K562 (cell line): ENCODE measurements at regions not wholly inside any gene's neighbourhood (a gene's known extent, or its start where the extent isn't known, plus 50 kb on each side); places are given as distances from the start of the nearest gene placed in this dataset.

ENCODE experiments used
- ATAC-seq: fragments of 200-7000 bp; cut with Tn5 transposase; 3 replicates; pipeline ENCODE4 v1.9.1; 2020; ENCODE audit warnings: moderate library complexity
- BruUV-seq: library from RNA; stranded (reverse); fragments of 400-500 nt; replicated peaks from 2 replicates; lab custom pipeline; 2021; lab: Mats Ljungman, UMichigan
- CTCF ChIA-PET: fragments of 300-600 bp; formaldehyde crosslinking; extraction: SDS; loops from one replicate; lab custom pipeline; 2021; ENCODE audit warnings: low intra/inter-chr PET ratio; lab: Yijun Ruan, JAX
- POLR2A ChIA-PET: fragments of 300-600, 350-650 bp; sonication (Branson Sonifier 250); formaldehyde crosslinking; extraction: SDS; loops from one replicate; lab custom pipeline; 2021; ENCODE audit warnings: antibody characterized with exemption, inconsistent platforms; lab: Yijun Ruan, JAX
- DNase-seq, 4 experiments: peaks; one replicate each; pipeline versions ENCODE4 v3.0.0 to v3.0.0-alpha.2; 2011 to 2018; ENCODE audit warnings: low spot score in 3 of 4, mixed read lengths in 3 of 4; ENCODE audit errors: extremely low read depth in 1 of 4
- FAIRE-seq: peaks from 2 replicates; lab custom pipeline; 2011; peaks lifted over from hg19 to GRCh38; lab: Jason Lieb, UNC
- H2AFZ ChIP-seq: 2 replicates; pipeline ENCODE4 v1.6.0; 2011; ENCODE audit warnings: low read depth, low read length, control low read depth, inconsistent platforms
- H3K27ac ChIP-seq: fragments of 200-600 bp; 3 replicates; pipeline ENCODE4 v1.8.0; 2011; ENCODE audit warnings: low read depth, mild to moderate bottlenecking, control low read depth, inconsistent platforms, low read length, moderate library complexity, mixed read lengths; ENCODE audit errors: extremely low read depth
- H3K27me3 ChIP-seq, 2 experiments: fragments of 300-600 bp in 1 of 2; 2 replicates in 1 of 2; 3 replicates in 1 of 2; pipeline versions ENCODE4 v1.6.0 to v1.8.0; 2011; ENCODE audit warnings: inconsistent platforms in 2 of 2, low read length in 2 of 2, mild to moderate bottlenecking in 1 of 2, mixed read lengths in 1 of 2, moderate library complexity in 1 of 2; ENCODE audit not compliant: control insufficient read depth in 2 of 2, insufficient read depth in 2 of 2
- H3K36me3 ChIP-seq: fragments of 300-600 bp; 3 replicates; pipeline ENCODE4 v1.8.0; 2011; ENCODE audit warnings: mild to moderate bottlenecking, low read length, inconsistent platforms; ENCODE audit not compliant: control insufficient read depth, insufficient read depth
- H3K4me1 ChIP-seq, 2 experiments: fragments of 200-600 bp in 1 of 2; replicated peaks in 1 of 2; 2 replicates in 1 of 2; 3 replicates in 1 of 2; pipeline versions ENCODE4 v1.5.1 to v1.8.0; 2011; ENCODE audit warnings: inconsistent platforms in 2 of 2, low read length in 2 of 2, mild to moderate bottlenecking in 1 of 2, mixed read lengths in 1 of 2, moderate library complexity in 1 of 2; ENCODE audit not compliant: control insufficient read depth in 2 of 2, insufficient read depth in 2 of 2
- H3K4me2 ChIP-seq: 2 replicates; pipeline ENCODE4 v1.6.1; 2011; ENCODE audit warnings: low read length, control low read depth, inconsistent platforms, mixed read lengths; ENCODE audit not compliant: insufficient read depth
- H3K4me3 ChIP-seq: fragments of 200-600 bp; sonication (generic), shearing (Covaris generic); 2 replicates; pipeline ENCODE4 v1.5.1; 2016; ENCODE audit warnings: control low read depth, inconsistent platforms
- H3K79me2 ChIP-seq: fragments of 200-600 bp; 3 replicates; pipeline ENCODE4 v1.8.0; 2011; ENCODE audit warnings: low read length, inconsistent platforms; ENCODE audit not compliant: control insufficient read depth, insufficient read depth
- H3K9ac ChIP-seq, 2 experiments: 2 replicates each; pipeline versions ENCODE4 v1.6.0 to v1.6.1; 2011; ENCODE audit warnings: low read depth in 2 of 2, low read length in 2 of 2, control low read depth in 1 of 2, inconsistent platforms in 1 of 2, mild to moderate bottlenecking in 1 of 2, mixed read lengths in 1 of 2; ENCODE audit not compliant: insufficient read depth in 1 of 2
- H3K9me1 ChIP-seq: one replicate; pipeline ENCODE4 v1.6.0; 2011; ENCODE audit warnings: inconsistent platforms, mild to moderate bottlenecking, low read length, moderate library complexity; ENCODE audit not compliant: control insufficient read depth, insufficient read depth
- H3K9me3 ChIP-seq: replicated peaks from 2 replicates; pipeline ENCODE4 v1.5.1; 2011; ENCODE audit warnings: low read depth, low read length, inconsistent platforms; ENCODE audit not compliant: control insufficient read depth, insufficient read depth
- H4K20me1 ChIP-seq: replicated peaks from 2 replicates; pipeline ENCODE4 v1.6.1; 2011; ENCODE audit warnings: low read length, inconsistent platforms, mixed read lengths; ENCODE audit not compliant: control insufficient read depth, insufficient read depth
- BRF2 ChIP-seq: IDR thresholded peaks from 3 replicates; pipeline ENCODE4 v1.6.1; 2011; ENCODE audit warnings: borderline replicate concordance, mild to moderate bottlenecking; ENCODE audit not compliant: insufficient read length, insufficient read depth
- CGGBP1 ChIP-seq: fragments of 250-450 bp; sonication (Bioruptor Pico); IDR thresholded peaks from 2 replicates; pipeline ENCODE4 v1.9.0; 2021; ENCODE audit warnings: mild to moderate bottlenecking
- FOXP4 ChIP-seq: sonication (generic); formaldehyde crosslinking; IDR thresholded peaks from 2 replicates; pipeline ENCODE4 v1.8.0; 2022; ENCODE audit warnings: mild to moderate bottlenecking, missing genetic modification reagents, borderline replicate concordance
- PCBP1 ChIP-seq: fragments of 200-400 bp; formaldehyde crosslinking; IDR thresholded peaks from 2 replicates; pipeline ENCODE4 v1.6.1; 2018; ENCODE audit warnings: mild to moderate bottlenecking, low read depth, low read length; ENCODE audit not compliant: poor library complexity, severe bottlenecking
- SIX5 ChIP-seq, 2 experiments: IDR thresholded peaks; 2 replicates each; pipeline ENCODE4 v1.6.1; 2011; ENCODE audit warnings: low read length in 2 of 2, borderline replicate concordance in 1 of 2, low read depth in 1 of 2, mild to moderate bottlenecking in 1 of 2, moderate library complexity in 1 of 2; ENCODE audit not compliant: insufficient read depth in 1 of 2
- SRSF3 ChIP-seq: fragments of 200-400 bp; formaldehyde crosslinking; IDR thresholded peaks from 2 replicates; pipeline ENCODE4 v1.6.1; 2016; ENCODE audit warnings: mild to moderate bottlenecking, low read length, moderate library complexity; ENCODE audit not compliant: insufficient read depth
- ZKSCAN3 ChIP-seq: fragments of 250-450 bp; sonication (Bioruptor Pico); IDR thresholded peaks from 2 replicates; pipeline ENCODE4 v1.4.0; 2020
- ZNF217 ChIP-seq: sonication (generic); formaldehyde crosslinking; IDR thresholded peaks from 2 replicates; pipeline ENCODE4 v1.8.0; 2022; ENCODE audit warnings: mild to moderate bottlenecking, missing genetic modification reagents
- ZNF41 ChIP-seq: fragments of 250-450 bp; sonication (Bioruptor Pico); conservative IDR thresholded peaks from 2 replicates; pipeline ENCODE4 v1.4.0; 2020; ENCODE audit warnings: mild to moderate bottlenecking
- WGBS: fragments of 100-300 bp; shearing (Covaris generic); methylation state at CpG from one replicate; pipeline ENCODE4 v1.1.6; 2016; ENCODE audit warnings: low coverage, mixed read lengths; ENCODE audit not compliant: insufficient coverage; ENCODE audit errors: missing lambda C conversion rate; 5-methylcytosine and 5-hydroxymethylcytosine counted together
- in situ Hi-C: fragments of 300-500 bp; cut with MboI; formaldehyde crosslinking; loops from 4 replicates; pipeline ENCODE4 v1.15.0; 2018; ENCODE audit warnings: inconsistent platforms, mixed read lengths
- intact Hi-C: fragments of 100-400 bp; cut with micrococcal nuclease; formaldehyde crosslinking; loops from 2 replicates; pipeline ENCODE4 v1.14.2; 2022
- TF ChIP-seq, protein P1 (sequence below): fragments of 450-650 bp; IDR thresholded peaks from 2 replicates; pipeline ENCODE4 v1.6.1; 2016; ENCODE audit warnings: low read depth, mild to moderate bottlenecking, moderate library complexity

- Histone ChIP-seq H3K79me2 (no peaks in the 10 kb centered on the region), H3K4me2 (no peak overlapping the region), H3K36me3 (no peaks in the 10 kb centered on the region), H3K9me1 (no peaks in the 10 kb centered on the region), H4K20me1 (no peaks in the 10 kb centered on the region), H2AFZ (no peak overlapping the region), H3K27me3 (no peaks in the 10 kb centered on the region), H3K9me3 (no peaks in the 10 kb centered on the region), H3K4me3 (no peak overlapping the region), H3K9ac (no peak overlapping the region), H3K4me1 (no peaks in the 10 kb centered on the region), H3K27ac (no peak overlapping the region)
- in situ Hi-C loops (loop anchor here (5.0 kb wide), 1 partner anchor 50 kb away; no protein-coding TSS in a partner anchor), intact Hi-C loops (no loop called here)
- FAIRE-seq (no peak), ATAC-seq (no peak), DNase-seq (no peak)
- CTCF ChIA-PET = no interaction called here
- no TSS peak for BruUV-seq
- WGBS = 0% methylated on average over 3 of the region's 3 CpGs
- POLR2A ChIA-PET = no interaction called here
- no peak for TF ChIP-seq ZNF217 (CRISPR knock-in tag)
- no peak for TF ChIP-seq BRF2
- TF ChIP-seq, all 486 proteins: peak for 0
Observed at GRCh38 chr18:37847544-37847943, 281.9 kb upstream of the CELF4 start.

- no peaks in the 10 kb centered on the region for H3K9me3 ChIP-seq
- no peaks in the 10 kb centered on the region for H3K9me1 ChIP-seq
- H3K36me3 ChIP-seq = no peaks in the 10 kb centered on the region
- no peak overlapping the region for H3K9ac ChIP-seq
- intact Hi-C loops = no loop called here
- no TSS peak for BruUV-seq
- FAIRE-seq = no peak
- H3K79me2 ChIP-seq = no peaks in the 10 kb centered on the region
- no peaks in the 10 kb centered on the region for H3K27me3 ChIP-seq
- H2AFZ ChIP-seq = no peak overlapping the region
- H3K27ac ChIP-seq = no peak overlapping the region
- CTCF ChIA-PET = no interaction called here
- 0% methylated on average over 3 of the region's 3 CpGs for WGBS
- no peak overlapping the region for H3K4me2 ChIP-seq
- in situ Hi-C loops = loop anchor here (5.0 kb wide), 1 partner anchor 50 kb away; no protein-coding TSS in a partner anchor
- no peak for DNase-seq
- POLR2A ChIA-PET = no interaction called here
- no peaks in the 10 kb centered on the region for H4K20me1 ChIP-seq
- no peak overlapping the region for H3K4me3 ChIP-seq
- ATAC-seq = no peak
- no peaks in the 10 kb centered on the region for H3K4me1 ChIP-seq
- TF ChIP-seq PCBP1 (no peak), FOXP4 (CRISPR knock-in tag) (no peak), CGGBP1 (CRISPR knock-in tag) (no peak), SIX5 (IDR thresholded peaks at IDR 0.05; ENCODE audit: borderline replicate concordance in 1 of 2, insufficient read depth in 1 of 2, low read depth in 1 of 2, low read length in 2 of 2) (no peak), ZKSCAN3 (no peak), SRSF3 (no peak), ZNF41 (CRISPR knock-in tag) (no peak)
- TF ChIP-seq, protein P1, sequence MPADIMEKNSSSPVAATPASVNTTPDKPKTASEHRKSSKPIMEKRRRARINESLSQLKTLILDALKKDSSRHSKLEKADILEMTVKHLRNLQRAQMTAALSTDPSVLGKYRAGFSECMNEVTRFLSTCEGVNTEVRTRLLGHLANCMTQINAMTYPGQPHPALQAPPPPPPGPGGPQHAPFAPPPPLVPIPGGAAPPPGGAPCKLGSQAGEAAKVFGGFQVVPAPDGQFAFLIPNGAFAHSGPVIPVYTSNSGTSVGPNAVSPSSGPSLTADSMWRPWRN = no peak
Observed at GRCh38 chr18:37846996-37847395, 281.4 kb upstream of the CELF4 start.
